ENCODE measurements at regions not wholly inside any gene's neighbourhood (a gene's known extent, or its start where the extent isn't known, plus 50 kb on each side); places are given as distances from the start of the nearest gene placed in this dataset.

GRCh38 chr5:123809594-123810221 is 297.7 kb downstream of the CSNK1G3 start:
- Histone ChIP-seq H3K4me2 (ENCODE audit: low read length) (no peak overlapping the region), H3K27ac (ENCODE audit: low read depth, low read length) (no peak overlapping the region), H3K27me3 (ENCODE audit: insufficient read depth, low read length) (no peaks in the 10 kb centered on the region), H3K9ac (ENCODE audit: low read length) (no peak overlapping the region), H3K4me3 (replicated peaks in 1 of 2; ENCODE audit: low read depth in 1 of 2, low read length in 2 of 2) (no peak overlapping the region), H4K20me1 (ENCODE audit: insufficient read depth) (no peaks in the 10 kb centered on the region), H3K79me2 (ENCODE audit: insufficient read depth, low read length) (no peaks in the 10 kb centered on the region), H2AFZ (ENCODE audit: low read depth, low read length, poor library complexity, severe bottlenecking) (no peak overlapping the region), H3K9me2 (ENCODE audit: insufficient read depth) (no peaks in the 10 kb centered on the region), H3K9me3 (ENCODE audit: control insufficient read depth in 1 of 2, insufficient read depth in 1 of 2, low read depth in 1 of 2, low read length in 2 of 2) (no peaks in the 10 kb centered on the region), H3K36me3 (ENCODE audit: control insufficient read depth in 1 of 2, insufficient read depth in 2 of 2, low read length in 2 of 2) (no peaks in the 10 kb centered on the region), H3K4me1 (ENCODE audit: control insufficient read depth in 1 of 2, insufficient read depth in 2 of 2, low read length in 2 of 2) (no peaks in the 10 kb centered on the region)
- intact Hi-C loops (cut with micrococcal nuclease), result no loop called here
- ChIA-PET POLR2A (no interaction called here), RAD21 (ENCODE audit: low non-redundant PET in 1 of 2, low total read pairs in 2 of 2, uncharacterized antibody in 2 of 2, unreplicated experiment in 2 of 2) (no interaction called here), CTCF (no interaction called here)
- TF ChIP-seq EZH2 (IDR thresholded peaks at IDR 0.05), result no peak
- no peak for TF ChIP-seq RAD21 (IDR thresholded peaks at IDR 0.05; ENCODE audit: low read depth)
- ATAC-seq, result no peak
- DNase-seq (ENCODE audit: low read depth, low spot score), result no peak
- BruUV-seq (replicated peaks), result no TSS peak

- Histone ChIP-seq H2AFZ (ENCODE audit: low read depth, low read length, poor library complexity, severe bottlenecking) (no peak overlapping the region), H3K9me2 (ENCODE audit: insufficient read depth) (no peaks in the 10 kb centered on the region), H3K4me3 (replicated peaks in 1 of 2; ENCODE audit: low read depth in 1 of 2, low read length in 2 of 2) (no peak overlapping the region), H4K20me1 (ENCODE audit: insufficient read depth) (no peaks in the 10 kb centered on the region), H3K4me2 (ENCODE audit: low read length) (no peak overlapping the region), H3K9ac (ENCODE audit: low read length) (no peak overlapping the region), H3K4me1 (ENCODE audit: control insufficient read depth in 1 of 2, insufficient read depth in 2 of 2, low read length in 2 of 2) (no peaks in the 10 kb centered on the region), H3K27me3 (ENCODE audit: insufficient read depth, low read length) (no peaks in the 10 kb centered on the region), H3K36me3 (ENCODE audit: control insufficient read depth in 1 of 2, insufficient read depth in 2 of 2, low read length in 2 of 2) (no peaks in the 10 kb centered on the region), H3K9me3 (ENCODE audit: control insufficient read depth in 1 of 2, insufficient read depth in 1 of 2, low read depth in 1 of 2, low read length in 2 of 2) (no peaks in the 10 kb centered on the region), H3K79me2 (ENCODE audit: insufficient read depth, low read length) (no peaks in the 10 kb centered on the region), H3K27ac (ENCODE audit: low read depth, low read length) (no peak overlapping the region)
- no TSS peak for BruUV-seq (replicated peaks)
- ChIA-PET RAD21 (ENCODE audit: low non-redundant PET in 1 of 2, low total read pairs in 2 of 2, uncharacterized antibody in 2 of 2, unreplicated experiment in 2 of 2) (no interaction called here), CTCF (no interaction called here), POLR2A (no interaction called here)
- no peak for TF ChIP-seq CBX3 (IDR thresholded peaks at IDR 0.05; ENCODE audit: low read depth)
- no peak for TF ChIP-seq ZBTB33 (IDR thresholded peaks at IDR 0.05; ENCODE audit: extremely low read depth, insufficient replicate concordance, low read length)
- TF ChIP-seq ELF1 (IDR thresholded peaks at IDR 0.05; ENCODE audit: borderline replicate concordance, low read depth), result no peak
- TF ChIP-seq RAD21 (IDR thresholded peaks at IDR 0.05; ENCODE audit: low read depth), result no peak
- intact Hi-C loops (cut with micrococcal nuclease), result no loop called here
- ATAC-seq (no peak), DNase-seq (ENCODE audit: low read depth, low spot score) (no peak)
Observed at GRCh38 chr5:123808461-123809380, 296.7 kb downstream of the CSNK1G3 start.

Data from HCT116 (cell line).